SK-N-SH (cell line): ENCODE measurements at regions not wholly inside any gene's neighbourhood (a gene's known extent, or its start where the extent isn't known, plus 50 kb on each side); places are given as distances from the start of the nearest gene placed in this dataset.
"Not testable (repeated sequence)": the region's sequence is repeated elsewhere in the genome, so short reads cannot be mapped to it uniquely, and the experiment has no call there.

Experiments used
- EP300 ChIP-seq, 2 experiments: IDR thresholded peaks; 2 replicates each; pipeline versions ENCODE4 v1.4.0 to v1.6.1; 2012; ENCODE audit warnings: borderline replicate concordance in 1 of 2, low read depth in 1 of 2, low read length in 1 of 2
- EZH2phosphoT487 ChIP-seq: fragments of 200-600 bp; sonication (generic); IDR thresholded peaks from 2 replicates; pipeline ENCODE4 v1.6.1; 2017; ENCODE audit warnings: low read depth, mixed run types, mild to moderate bottlenecking, antibody characterized with exemption, moderate library complexity, borderline replicate concordance
- GATA2 ChIP-seq: sonication (generic); formaldehyde crosslinking; IDR thresholded peaks from 2 replicates; pipeline ENCODE4 v1.5.0; 2020; ENCODE audit warnings: mild to moderate bottlenecking, missing genetic modification reagents
- JUND ChIP-seq: IDR thresholded peaks from 2 replicates; pipeline ENCODE4 v1.4.0; 2012
- RAD21 ChIP-seq: IDR thresholded peaks from 2 replicates; pipeline ENCODE4 v1.6.1; 2012; ENCODE audit warnings: mild to moderate bottlenecking, low read length
- RFX5 ChIP-seq: IDR thresholded peaks from 2 replicates; pipeline ENCODE4 v1.6.1; 2012; ENCODE audit warnings: mild to moderate bottlenecking, improper control_type of control experiment, low read length
- SIN3A ChIP-seq: IDR thresholded peaks from 2 replicates; pipeline ENCODE4 v1.6.1; 2012; ENCODE audit warnings: low read depth, mild to moderate bottlenecking, low read length, moderate library complexity, borderline replicate concordance
- YY1 ChIP-seq: IDR thresholded peaks from 2 replicates; pipeline ENCODE4 v1.4.0; 2012; ENCODE audit warnings: low read depth, mild to moderate bottlenecking
- TF ChIP-seq, protein P1 (sequence below): IDR thresholded peaks from 2 replicates; pipeline ENCODE4; 2012
- TF ChIP-seq, protein P2 (sequence below): fragments of 200-600 bp; sonication (generic); IDR thresholded peaks from 2 replicates; pipeline ENCODE4 v1.6.1; 2017; ENCODE audit warnings: antibody characterized with exemption, mild to moderate bottlenecking, moderate library complexity
- TF ChIP-seq, protein P3 (sequence below): fragments of 150-350 bp; IDR thresholded peaks from 2 replicates; pipeline ENCODE4 v1.6.1; 2017; ENCODE audit warnings: antibody characterized with exemption, low read length, low read depth, borderline replicate concordance

DNA sequence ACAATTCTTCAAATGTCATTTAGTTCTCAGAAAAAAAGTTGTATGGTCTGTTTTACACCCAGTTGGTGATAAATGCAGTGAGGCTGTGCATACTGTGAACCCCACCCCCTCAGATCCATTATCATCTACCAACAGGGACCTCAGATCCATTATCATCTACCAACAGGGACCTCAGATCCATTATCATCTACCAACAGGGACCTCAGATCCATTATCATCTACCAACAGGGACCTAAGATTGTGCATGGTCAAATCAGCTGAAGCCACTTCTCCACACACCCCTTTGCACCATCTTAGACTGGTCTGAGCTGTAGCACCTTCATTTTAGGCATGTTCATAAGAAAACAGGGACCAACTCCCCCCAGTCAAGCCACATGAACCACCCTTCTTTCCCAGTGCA is 358.4 kb downstream of the FBXW7 start:
- TF ChIP-seq, protein P1, sequence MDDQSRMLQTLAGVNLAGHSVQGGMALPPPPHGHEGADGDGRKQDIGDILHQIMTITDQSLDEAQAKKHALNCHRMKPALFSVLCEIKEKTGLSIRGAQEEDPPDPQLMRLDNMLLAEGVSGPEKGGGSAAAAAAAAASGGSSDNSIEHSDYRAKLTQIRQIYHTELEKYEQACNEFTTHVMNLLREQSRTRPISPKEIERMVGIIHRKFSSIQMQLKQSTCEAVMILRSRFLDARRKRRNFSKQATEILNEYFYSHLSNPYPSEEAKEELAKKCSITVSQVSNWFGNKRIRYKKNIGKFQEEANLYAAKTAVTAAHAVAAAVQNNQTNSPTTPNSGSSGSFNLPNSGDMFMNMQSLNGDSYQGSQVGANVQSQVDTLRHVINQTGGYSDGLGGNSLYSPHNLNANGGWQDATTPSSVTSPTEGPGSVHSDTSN: not testable (repeated sequence)
- TF ChIP-seq, protein P2, sequence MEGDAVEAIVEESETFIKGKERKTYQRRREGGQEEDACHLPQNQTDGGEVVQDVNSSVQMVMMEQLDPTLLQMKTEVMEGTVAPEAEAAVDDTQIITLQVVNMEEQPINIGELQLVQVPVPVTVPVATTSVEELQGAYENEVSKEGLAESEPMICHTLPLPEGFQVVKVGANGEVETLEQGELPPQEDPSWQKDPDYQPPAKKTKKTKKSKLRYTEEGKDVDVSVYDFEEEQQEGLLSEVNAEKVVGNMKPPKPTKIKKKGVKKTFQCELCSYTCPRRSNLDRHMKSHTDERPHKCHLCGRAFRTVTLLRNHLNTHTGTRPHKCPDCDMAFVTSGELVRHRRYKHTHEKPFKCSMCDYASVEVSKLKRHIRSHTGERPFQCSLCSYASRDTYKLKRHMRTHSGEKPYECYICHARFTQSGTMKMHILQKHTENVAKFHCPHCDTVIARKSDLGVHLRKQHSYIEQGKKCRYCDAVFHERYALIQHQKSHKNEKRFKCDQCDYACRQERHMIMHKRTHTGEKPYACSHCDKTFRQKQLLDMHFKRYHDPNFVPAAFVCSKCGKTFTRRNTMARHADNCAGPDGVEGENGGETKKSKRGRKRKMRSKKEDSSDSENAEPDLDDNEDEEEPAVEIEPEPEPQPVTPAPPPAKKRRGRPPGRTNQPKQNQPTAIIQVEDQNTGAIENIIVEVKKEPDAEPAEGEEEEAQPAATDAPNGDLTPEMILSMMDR: not testable (repeated sequence)
- not testable (repeated sequence) for TF ChIP-seq YY1; GATA2 (CRISPR knock-in tag); EZH2phosphoT487; RAD21; SIN3A; JUND; RFX5; EP300 (IDR thresholded peaks at IDR 0.05; ENCODE audit: borderline replicate concordance in 1 of 2, low read depth in 1 of 2, low read length in 1 of 2)
- TF ChIP-seq, protein P3, sequence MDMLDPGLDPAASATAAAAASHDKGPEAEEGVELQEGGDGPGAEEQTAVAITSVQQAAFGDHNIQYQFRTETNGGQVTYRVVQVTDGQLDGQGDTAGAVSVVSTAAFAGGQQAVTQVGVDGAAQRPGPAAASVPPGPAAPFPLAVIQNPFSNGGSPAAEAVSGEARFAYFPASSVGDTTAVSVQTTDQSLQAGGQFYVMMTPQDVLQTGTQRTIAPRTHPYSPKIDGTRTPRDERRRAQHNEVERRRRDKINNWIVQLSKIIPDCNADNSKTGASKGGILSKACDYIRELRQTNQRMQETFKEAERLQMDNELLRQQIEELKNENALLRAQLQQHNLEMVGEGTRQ: not testable (repeated sequence)
